T-helper 1 cell (primary cell): ENCODE measurements at regions not wholly inside any gene's neighbourhood (a gene's known extent, or its start where the extent isn't known, plus 50 kb on each side); places are given as distances from the start of the nearest gene placed in this dataset.
"Not testable (repeated sequence)": the region's sequence is repeated elsewhere in the genome, so short reads cannot be mapped to it uniquely, and the experiment has no call there.

Experiments used
- DNase-seq, 5 donors: peaks; one replicate each; pipeline ENCODE4 v3.0.0-alpha.2; 2012 to 2020

GRCh38 chr4:109378511-109378910, 55.1 kb upstream of the SEC24B start:
- no peak for DNase-seq

DNA sequence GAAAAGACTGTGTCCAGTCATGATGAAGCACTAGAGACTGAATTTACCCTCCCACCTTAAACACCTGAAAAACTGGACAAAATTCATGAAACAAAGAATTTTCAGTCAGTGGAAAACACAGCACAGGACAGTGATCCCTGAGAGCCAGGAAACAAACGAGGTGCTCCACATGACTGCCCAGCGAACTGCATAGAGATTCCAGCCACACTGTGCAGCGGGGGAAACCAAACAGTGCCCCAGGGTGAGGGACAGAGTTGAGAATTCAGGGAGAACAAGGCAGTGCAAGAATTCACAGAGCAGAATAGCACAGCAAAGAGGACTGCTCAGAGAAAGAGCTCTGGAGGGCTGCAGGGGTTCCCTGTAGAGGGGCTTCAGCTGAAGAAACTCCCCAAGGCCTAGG, 55.5 kb upstream of the SEC24B start:
- no peak for DNase-seq

DNA sequence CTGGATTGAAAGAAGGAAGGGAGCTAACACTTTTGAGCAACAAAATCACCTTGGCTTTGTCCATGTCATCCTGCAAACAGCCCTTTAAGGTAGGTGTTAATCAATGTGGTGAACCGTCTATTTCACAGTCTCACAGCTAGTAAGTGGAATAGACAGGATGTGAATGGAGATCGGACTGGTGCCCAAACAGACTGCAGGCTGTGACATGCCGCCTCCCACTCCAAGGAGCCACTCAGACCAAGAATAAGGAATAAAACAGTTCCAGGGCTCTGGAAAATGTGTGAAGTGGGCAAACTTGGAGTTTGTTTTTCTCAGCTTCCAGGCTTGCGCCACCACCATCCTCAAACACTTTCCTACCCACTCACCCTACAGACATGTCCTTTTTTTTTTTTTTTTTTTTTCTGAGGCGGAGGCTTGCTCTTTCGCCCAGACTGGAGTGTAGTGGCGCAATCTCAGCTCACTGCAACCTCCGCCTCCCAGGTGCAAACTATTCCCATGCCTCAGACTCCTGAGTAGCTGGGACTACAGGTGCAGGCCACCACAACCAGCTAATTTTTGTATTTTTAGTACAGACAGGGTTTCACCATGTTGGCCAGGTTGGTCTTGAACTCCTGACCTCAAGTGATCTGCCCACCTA, 57.7 kb upstream of the SEC24B start:
- no peak for DNase-seq

DNA sequence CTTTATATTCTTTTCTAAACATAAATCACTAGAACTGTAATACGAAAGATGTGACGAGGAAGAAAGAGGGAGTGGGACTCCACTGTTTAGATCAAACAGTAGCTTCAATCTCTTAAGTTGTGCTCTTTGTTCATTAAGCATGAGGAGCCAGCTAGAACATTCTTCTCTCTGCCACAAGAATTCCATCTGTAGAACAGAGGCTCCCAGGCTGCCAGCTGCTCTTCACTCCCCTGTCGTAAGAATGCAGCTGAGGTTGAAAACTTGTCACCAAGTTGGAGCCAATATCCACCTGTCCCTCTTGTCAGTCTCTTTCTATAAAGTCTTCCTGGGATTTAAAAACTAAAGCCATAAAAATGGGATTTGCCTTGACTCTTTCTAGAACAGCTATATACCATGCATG, 65.0 kb upstream of the SEC24B start:
- DNase-seq = no peak

DNA sequence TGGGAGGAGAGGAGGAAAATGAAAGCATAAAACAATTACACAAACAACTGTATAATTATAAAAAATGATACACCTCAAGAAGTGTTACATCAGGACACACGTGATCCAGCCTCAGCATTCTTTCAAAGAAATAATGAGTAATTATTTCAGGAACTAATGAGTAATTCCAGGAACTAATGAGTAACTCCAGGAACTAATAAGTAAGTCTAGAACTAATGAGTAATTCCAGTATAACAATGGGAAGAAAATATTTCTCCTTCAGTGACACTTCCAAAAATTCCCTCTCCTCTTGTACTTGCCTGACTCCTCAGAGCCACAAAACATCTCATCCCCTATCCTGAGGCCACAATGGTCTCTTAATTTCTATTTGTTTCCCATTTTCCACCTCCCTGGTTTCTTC, 63.5 kb upstream of the COL25A1 start:
- DNase-seq = no peak

GRCh38 chr4:109365297-109365696, 62.8 kb upstream of the COL25A1 start:
- not testable (repeated sequence) for DNase-seq

DNA sequence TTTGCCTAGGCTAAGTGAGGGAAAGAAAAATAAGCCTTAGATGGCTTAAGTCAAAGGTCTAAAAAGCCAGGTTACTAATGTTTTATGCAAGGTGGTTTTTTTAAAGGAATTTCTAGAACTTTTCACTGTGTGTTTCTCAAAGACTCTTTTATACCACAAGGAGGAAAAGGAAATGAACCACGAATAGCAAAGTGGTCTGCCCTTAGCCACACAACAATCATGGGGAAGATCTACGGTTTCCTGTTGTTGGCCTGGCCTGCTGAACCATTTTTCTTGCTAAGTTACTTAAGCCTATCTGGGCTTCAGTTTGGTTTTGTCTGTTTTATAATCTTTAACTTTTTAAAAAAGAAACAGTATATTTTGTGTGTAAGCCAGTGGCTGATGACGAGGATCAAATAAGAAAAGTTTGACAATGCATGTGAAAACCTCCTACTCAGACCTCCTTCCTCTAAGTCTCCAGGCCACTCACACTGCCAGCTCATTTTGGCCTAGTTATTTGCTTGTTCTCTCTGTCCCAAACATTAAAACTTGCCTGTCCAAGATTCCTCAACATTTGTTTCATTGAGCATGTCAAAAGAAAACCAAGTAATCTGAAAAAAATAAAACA, 56.7 kb upstream of the COL25A1 start:
- peak in 1 of 5 donors; percentile 65 for DNase-seq

DNA sequence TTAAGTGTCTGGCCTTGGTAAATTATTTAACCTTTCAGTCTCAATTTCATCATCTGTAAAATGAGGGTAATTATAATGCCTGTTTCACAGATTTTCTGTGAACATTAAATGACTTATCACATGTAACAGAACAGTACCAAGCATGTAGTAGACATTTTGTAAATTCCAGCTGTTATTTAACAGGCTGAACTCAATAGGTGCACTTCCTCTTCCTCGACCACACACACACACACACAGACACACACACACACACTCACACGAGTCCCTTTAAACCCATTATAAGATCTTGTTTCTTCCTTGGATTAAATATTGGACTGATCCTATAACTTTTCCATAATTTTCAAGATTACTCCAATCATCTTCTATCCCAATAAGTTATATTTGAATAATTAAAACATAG, 53.4 kb upstream of the COL25A1 start:
- DNase-seq = no peak

DNA sequence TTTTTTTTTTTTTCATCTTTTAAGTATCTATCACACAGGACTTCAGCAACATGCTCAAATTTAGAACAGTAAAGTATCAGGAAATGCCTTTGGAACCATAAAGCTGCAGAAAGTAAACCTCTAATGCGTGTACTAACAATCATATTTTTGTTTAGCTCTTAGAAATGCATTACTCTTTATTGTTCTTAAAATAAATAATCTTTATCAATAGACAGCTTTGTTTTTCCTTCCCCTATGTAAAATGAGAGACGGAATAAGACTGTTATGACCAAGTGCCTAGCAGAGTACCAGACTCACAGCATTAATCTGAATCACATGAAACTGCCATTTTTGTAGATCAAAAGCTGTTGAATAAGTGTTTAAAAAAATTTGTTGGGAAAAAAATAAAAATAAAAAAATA, 50.5 kb upstream of the COL25A1 start:
- no peak for DNase-seq
